Stomach (tissue), 8 donors: ENCODE measurements at regions not wholly inside any gene's neighbourhood (a gene's known extent, or its start where the extent isn't known, plus 50 kb on each side); places are given as distances from the start of the nearest gene placed in this dataset.
A peak's percentile ranks its signal among the peaks of the same experiment; 100 is the strongest.

Source experiments
- DNase-seq, 2 donors: peaks; one replicate each; pipeline versions ENCODE4 v3.0.0 to v3.0.0-alpha.2; 2013 to 2019
- H3K27ac ChIP-seq, 5 donors: fragments of 200-600 bp in 4 of 5; sonication (generic) in 4 of 5; one replicate each; pipeline ENCODE4 v1.5.1; 2013 to 2019; ENCODE audit warnings: mild to moderate bottlenecking in 1 of 5, moderate library complexity in 1 of 5
- H3K27me3 ChIP-seq, 3 donors: fragments of 200-600 bp; sonication (generic); one replicate each; pipeline ENCODE4 v1.5.1; 2017 to 2019; ENCODE audit warnings: mixed run types in 1 of 3
- H3K36me3 ChIP-seq, 4 donors: fragments of 200-600 bp; sonication (generic); 1 replicate in 3 of 4; 2 replicates in 1 of 4; pipeline ENCODE4 v1.5.1; 2016 to 2019
- H3K4me1 ChIP-seq, 4 donors: fragments of 200-600 bp; sonication (generic); one replicate each; pipeline ENCODE4 v1.5.1; 2016 to 2019
- H3K4me3 ChIP-seq, 4 donors: fragments of 200-600 bp; sonication (generic) in 3 of 4; one replicate each; pipeline ENCODE4 v1.5.1; 2016 to 2019; ENCODE audit warnings: mild to moderate bottlenecking in 1 of 4
- H3K9me3 ChIP-seq, 4 donors: fragments of 200-600 bp; sonication (generic); one replicate each; pipeline ENCODE4 v1.5.1; 2016 to 2019
- EP300 ChIP-seq: sonication (generic); formaldehyde crosslinking; IDR thresholded peaks from one replicate; pipeline ENCODE4 v1.6.1; 2017; ENCODE audit warnings: antibody characterized with exemption
- POLR2A ChIP-seq, 4 donors: fragments of 450-650 bp; IDR thresholded peaks; one replicate each; pipeline ENCODE4 v1.6.1; 2016; ENCODE audit warnings: antibody characterized with exemption in 4 of 4, control low read depth in 2 of 4, mild to moderate bottlenecking in 1 of 4, moderate library complexity in 1 of 4
- POLR2AphosphoS5 ChIP-seq, 3 donors: sonication (generic); formaldehyde crosslinking; IDR thresholded peaks; one replicate each; pipeline ENCODE4 v1.6.1; 2016; ENCODE audit warnings: antibody characterized with exemption in 3 of 3
- WGBS, 5 donors: extraction: QIAGEN DNeasy Blood & Tissue Kit in 3 of 5; methylation state at CpG; one replicate each; pipeline versions ENCODE4 v1.1.5 to v1.1.7; 2013 to 2018; 5-methylcytosine and 5-hydroxymethylcytosine counted together
- intact Hi-C: fragments of 100-400 bp; cut with DNase I; formaldehyde crosslinking; loops from one replicate; pipeline ENCODE4 v1.15.1; 2023; ENCODE audit warnings: low total_unique reads
- TF ChIP-seq, protein P1 (sequence below), 7 experiments: fragments of 450-650 bp in 4 of 7; fragments of 200-600 bp in 3 of 7; sonication (generic) in 3 of 7; IDR thresholded peaks; one replicate each; pipeline ENCODE4 v1.5.1; 2016 to 2019; ENCODE audit warnings: antibody characterized with exemption in 7 of 7, control low read depth in 2 of 7, mild to moderate bottlenecking in 1 of 7
- donor health status: healthy with polysubstance abuse.
- donor health status: Bipolar disorder and iron deficiency.
- donor health status: healthy.

DNA sequence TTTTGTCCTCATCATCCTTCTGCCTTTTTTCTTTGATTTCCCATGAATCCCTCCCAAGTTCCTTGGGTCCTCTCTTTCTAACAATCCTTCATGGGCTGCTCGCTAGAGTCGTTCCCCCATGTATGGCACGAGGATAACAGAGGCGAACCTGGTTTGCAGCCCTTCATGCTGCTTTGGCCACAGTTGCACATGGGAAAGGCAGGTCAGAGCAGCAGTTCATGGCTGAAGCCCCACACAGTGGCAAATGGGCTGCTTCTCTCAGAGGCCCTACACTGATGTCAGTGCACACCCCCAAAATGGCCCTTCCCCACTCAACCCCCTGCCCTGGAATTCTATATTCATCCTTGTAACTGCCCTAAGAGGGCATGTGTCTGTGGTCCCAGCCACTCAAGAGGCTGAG, 335.4 kb upstream of the IGF1R start:
- no peaks in the 10 kb centered on the region for H3K36me3 ChIP-seq
- H3K27ac ChIP-seq, result no peak overlapping the region
- H3K9me3 ChIP-seq, result no peaks in the 10 kb centered on the region
- TF ChIP-seq POLR2A (IDR thresholded peaks at IDR 0.05), result no peak
- TF ChIP-seq EP300, result no peak
- no peak for TF ChIP-seq POLR2AphosphoS5 (IDR thresholded peaks at IDR 0.05)
- TF ChIP-seq, protein P1, sequence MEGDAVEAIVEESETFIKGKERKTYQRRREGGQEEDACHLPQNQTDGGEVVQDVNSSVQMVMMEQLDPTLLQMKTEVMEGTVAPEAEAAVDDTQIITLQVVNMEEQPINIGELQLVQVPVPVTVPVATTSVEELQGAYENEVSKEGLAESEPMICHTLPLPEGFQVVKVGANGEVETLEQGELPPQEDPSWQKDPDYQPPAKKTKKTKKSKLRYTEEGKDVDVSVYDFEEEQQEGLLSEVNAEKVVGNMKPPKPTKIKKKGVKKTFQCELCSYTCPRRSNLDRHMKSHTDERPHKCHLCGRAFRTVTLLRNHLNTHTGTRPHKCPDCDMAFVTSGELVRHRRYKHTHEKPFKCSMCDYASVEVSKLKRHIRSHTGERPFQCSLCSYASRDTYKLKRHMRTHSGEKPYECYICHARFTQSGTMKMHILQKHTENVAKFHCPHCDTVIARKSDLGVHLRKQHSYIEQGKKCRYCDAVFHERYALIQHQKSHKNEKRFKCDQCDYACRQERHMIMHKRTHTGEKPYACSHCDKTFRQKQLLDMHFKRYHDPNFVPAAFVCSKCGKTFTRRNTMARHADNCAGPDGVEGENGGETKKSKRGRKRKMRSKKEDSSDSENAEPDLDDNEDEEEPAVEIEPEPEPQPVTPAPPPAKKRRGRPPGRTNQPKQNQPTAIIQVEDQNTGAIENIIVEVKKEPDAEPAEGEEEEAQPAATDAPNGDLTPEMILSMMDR (IDR thresholded peaks at IDR 0.05), result no peak
- no peak overlapping the region for H3K4me3 ChIP-seq
- no peaks in the 10 kb centered on the region for H3K27me3 ChIP-seq
- 77 to 86% (median 83%) methylated on average over 4 of the region's 4 CpGs for WGBS, 5 donors
- H3K4me1 ChIP-seq, result peaks cover 0 to 7% (median 3%) of the 10 kb centered on the region in 4 donors
- DNase-seq, result no peak
- intact Hi-C loops, result no loop called here

DNA sequence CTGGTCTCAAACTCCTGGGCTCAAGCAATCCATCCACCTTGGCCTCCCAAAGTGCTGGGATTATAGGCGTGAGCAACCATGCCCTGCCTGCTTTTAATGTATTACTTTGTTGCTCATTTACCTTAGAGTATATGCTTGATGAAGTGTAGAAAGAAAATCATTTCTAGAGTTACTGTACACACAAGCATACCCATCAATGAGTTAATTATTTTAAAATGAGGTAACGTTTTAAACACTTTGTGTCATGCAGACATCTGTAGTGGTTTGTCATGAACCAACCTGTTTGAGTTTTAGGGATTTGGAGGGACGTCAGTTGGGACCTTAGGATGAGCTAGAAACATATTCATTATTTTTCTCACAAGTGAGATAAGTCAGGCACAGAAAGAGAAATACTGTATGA, 332.4 kb upstream of the IGF1R start:
- intact Hi-C loops, result no loop called here
- TF ChIP-seq POLR2A (IDR thresholded peaks at IDR 0.05) (no peak), POLR2AphosphoS5 (IDR thresholded peaks at IDR 0.05) (no peak), EP300 (no peak)
- TF ChIP-seq, protein P1 (IDR thresholded peaks at IDR 0.05), result no peak
- H3K4me1 ChIP-seq, result peaks cover 0 to 7% (median 3%) of the 10 kb centered on the region in 4 donors

DNA sequence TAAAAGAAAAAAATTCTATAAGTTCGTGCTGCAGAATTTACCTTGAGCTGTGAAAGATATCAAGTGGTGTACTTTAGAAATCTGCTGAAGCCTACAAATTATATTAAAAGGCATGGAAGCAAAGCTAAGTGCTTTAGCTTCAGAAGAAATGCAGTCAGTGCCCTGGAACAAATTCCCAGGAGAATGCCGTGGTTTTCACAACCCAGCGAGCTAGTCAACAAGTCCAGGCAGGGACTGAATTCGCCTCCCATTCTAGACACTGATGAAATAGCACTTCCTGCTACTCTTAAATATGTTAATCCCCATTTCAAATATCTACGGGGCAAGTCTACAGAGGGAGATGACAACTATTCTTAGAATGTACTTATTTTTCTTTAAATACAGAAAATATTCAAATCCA, 326.4 kb upstream of the IGF1R start:
- H3K9me3 ChIP-seq, result peaks cover 0 to 7% (median 3%) of the 10 kb centered on the region in 4 donors
- no peaks in the 10 kb centered on the region for H3K4me1 ChIP-seq
- peak in 1 of 2 donors; percentile 41 for DNase-seq
- H3K36me3 ChIP-seq, result no peaks in the 10 kb centered on the region
- intact Hi-C loops, result no loop called here
- no peak overlapping the region for H3K4me3 ChIP-seq
- WGBS, 5 donors, result 55 to 64% (median 57%) methylated on average over 5 of the region's 5 CpGs
- H3K27me3 ChIP-seq, result no peaks in the 10 kb centered on the region
- no peak overlapping the region for H3K27ac ChIP-seq
- TF ChIP-seq, protein P1 (IDR thresholded peaks at IDR 0.05), result no peak
- TF ChIP-seq POLR2AphosphoS5 (IDR thresholded peaks at IDR 0.05) (no peak), POLR2A (IDR thresholded peaks at IDR 0.05) (no peak), EP300 (no peak)

More for the DNA sequence above, 332.4 kb upstream of the IGF1R start:
- H3K27me3 ChIP-seq, result no peaks in the 10 kb centered on the region
- no peak overlapping the region for H3K27ac ChIP-seq
- no peaks in the 10 kb centered on the region for H3K9me3 ChIP-seq
- DNase-seq, result no peak
- no peak overlapping the region for H3K4me3 ChIP-seq
- WGBS, 5 donors, result 35 to 56% (median 47%) methylated on average over 3 of the region's 3 CpGs
- H3K36me3 ChIP-seq, result no peaks in the 10 kb centered on the region

- Histone ChIP-seq H3K36me3 (no peaks in the 10 kb centered on the region), H3K27ac (no peak overlapping the region), H3K9me3 (peaks cover 0 to 7% (median 3%) of the 10 kb centered on the region in 4 donors), H3K27me3 (no peaks in the 10 kb centered on the region), H3K4me3 (no peak overlapping the region), H3K4me1 (no peaks in the 10 kb centered on the region)
- DNase-seq, result no peak
- TF ChIP-seq EP300, result no peak
- TF ChIP-seq POLR2A (IDR thresholded peaks at IDR 0.05), result no peak
- TF ChIP-seq POLR2AphosphoS5 (IDR thresholded peaks at IDR 0.05), result no peak
- TF ChIP-seq, protein P1 (IDR thresholded peaks at IDR 0.05), result no peak
- intact Hi-C loops, result no loop called here
- WGBS, 5 donors, result 72 to 93% (median 89%) methylated on average over 4 of the region's 4 CpGs
Measured at GRCh38 chr15:98322581-98322980, 325.8 kb upstream of the IGF1R start.
